Left lobe of liver (tissue), 2 donors: ENCODE measurements at regions not wholly inside any gene's neighbourhood (a gene's known extent, or its start where the extent isn't known, plus 50 kb on each side); places are given as distances from the start of the nearest gene placed in this dataset.
"Not testable (repeated sequence)": the region's sequence is repeated elsewhere in the genome, so short reads cannot be mapped to it uniquely, and the experiment has no call there.

Experiments
- ATAC-seq: fragments of 200-7000 bp; cut with Tn5 transposase; one replicate; pipeline ENCODE4 v1.9.1; 2020; ENCODE audit warnings: mild to moderate bottlenecking, moderate library complexity
- DNase-seq: peaks from one replicate; pipeline ENCODE4 v3.0.0-alpha.2; 2020; ENCODE audit warnings: low spot score
- donor health status: DM: no; HTN: no; CAD: no; lungs with moderate emphysema.
- donor health status: DM: no; HTN: yes; CAD: no.

GRCh38 chr13:40344270-40345148 lies 321.9 kb downstream of the FOXO1 start:
- ATAC-seq, result peak; percentile 69
- peak; percentile 93 for DNase-seq

GRCh38 chr13:40345149-40345514 lies 321.3 kb downstream of the FOXO1 start:
- peak; percentile 1 for ATAC-seq
- no peak for DNase-seq

GRCh38 chr13:40345654-40346372 lies 320.6 kb downstream of the FOXO1 start:
- peak; percentile 69 for ATAC-seq
- peak; percentile 90 for DNase-seq

GRCh38 chr13:40346592-40346991 lies 319.8 kb downstream of the FOXO1 start:
- no peak for DNase-seq
- no peak for ATAC-seq

GRCh38 chr13:40348096-40348679 lies 318.3 kb downstream of the FOXO1 start:
- DNase-seq, result peak; percentile 41
- ATAC-seq, result no peak

- peak; percentile 51 for ATAC-seq
- DNase-seq, result peak; percentile 72
These were observed 316.0 kb downstream of the FOXO1 start for GRCh38 chr13:40350283-40350992.

GRCh38 chr13:40351537-40352379 lies 314.7 kb downstream of the FOXO1 start:
- DNase-seq (peak; percentile 37), ATAC-seq (no peak)

GRCh38 chr13:40352380-40352778 lies 314.1 kb downstream of the FOXO1 start:
- DNase-seq, result peak; percentile 69
- ATAC-seq, result peak; percentile 66

GRCh38 chr13:40352802-40353562 lies 313.5 kb downstream of the FOXO1 start:
- DNase-seq (peak; percentile 56), ATAC-seq (no peak)

GRCh38 chr13:40355126-40355724 lies 311.2 kb downstream of the FOXO1 start:
- ATAC-seq (no peak), DNase-seq (peak; percentile 23)

- ATAC-seq (no peak), DNase-seq (peak; percentile 7)
These were observed 310.4 kb downstream of the FOXO1 start for GRCh38 chr13:40356011-40356410.

- DNase-seq, result peak; percentile 36
- not testable (repeated sequence) for ATAC-seq
These were observed 310.0 kb downstream of the FOXO1 start for GRCh38 chr13:40356458-40356857.

- ATAC-seq (no peak), DNase-seq (no peak)
These were observed 303.9 kb downstream of the FOXO1 start for GRCh38 chr13:40362502-40362901.

GRCh38 chr13:40363653-40364052 lies 302.8 kb downstream of the FOXO1 start:
- ATAC-seq, result no peak
- DNase-seq, result no peak

- ATAC-seq (no peak), DNase-seq (no peak)
These were observed 300.3 kb downstream of the FOXO1 start for GRCh38 chr13:40366119-40366518.

GRCh38 chr13:40368127-40368891 lies 298.1 kb downstream of the FOXO1 start:
- ATAC-seq (peak; percentile 88), DNase-seq (peak; percentile 51)

- no peak for DNase-seq
- no peak for ATAC-seq
These were observed 295.8 kb downstream of the FOXO1 start for GRCh38 chr13:40370661-40371060.

GRCh38 chr13:40371531-40372125 lies 294.8 kb downstream of the FOXO1 start:
- DNase-seq (no peak), ATAC-seq (no peak)
